ENCODE measurements at regions not wholly inside any gene's neighbourhood (a gene's known extent, or its start where the extent isn't known, plus 50 kb on each side); places are given as distances from the start of the nearest gene placed in this dataset.
"Not testable (repeated sequence)": the region's sequence is repeated elsewhere in the genome, so short reads cannot be mapped to it uniquely, and the experiment has no call there.

GRCh38 chr2:106336737-106337136, 131.5 kb downstream of the RGPD3 start:
- H4K20me1 ChIP-seq (ENCODE audit: insufficient read depth, low read length, poor library complexity, severe bottlenecking) = no peaks in the 10 kb centered on the region
- no peaks in the 10 kb centered on the region for H3F3A ChIP-seq (ENCODE audit: low read depth)
- H3K9me2 ChIP-seq (replicated peaks; ENCODE audit: low read depth, low read length) = no peaks in the 10 kb centered on the region
- no peaks in the 10 kb centered on the region for H3K79me2 ChIP-seq (ENCODE audit: insufficient read depth, low read length)
- TF ChIP-seq CTCF (conservative IDR thresholded peaks at IDR 0.05; ENCODE audit: low read length) = no peak
- TF ChIP-seq EZH2phosphoT487 (IDR thresholded peaks at IDR 0.05; ENCODE audit: borderline replicate concordance) = no peak
- no peak overlapping the region for H3K9ac ChIP-seq (ENCODE audit: low read depth, low read length, poor library complexity, severe bottlenecking)
- H3K4me1 ChIP-seq (ENCODE audit: insufficient read depth, low read length, poor library complexity, severe bottlenecking) = peaks cover 12% of the 10 kb centered on the region
- H3K27me3 ChIP-seq (ENCODE audit: insufficient read depth, low read length, poor library complexity, severe bottlenecking) = no peaks in the 10 kb centered on the region
- no peak overlapping the region for H2AFZ ChIP-seq (ENCODE audit: low read length)
- H3K4me2 ChIP-seq (ENCODE audit: low read depth, low read length, poor library complexity, severe bottlenecking) = no peak overlapping the region
- no peaks in the 10 kb centered on the region for H3K36me3 ChIP-seq (ENCODE audit: insufficient read depth, low read length)
- no peaks in the 10 kb centered on the region for H3K9me3 ChIP-seq (ENCODE audit: insufficient read depth, low read depth, low read length)
- no peak overlapping the region for H3K4me3 ChIP-seq (ENCODE audit: low read length, poor library complexity, severe bottlenecking)

GRCh38 chr2:106336108-106336507, 132.1 kb downstream of the RGPD3 start:
- no peak overlapping the region for H2AFZ ChIP-seq (ENCODE audit: low read length)
- TF ChIP-seq CTCF (conservative IDR thresholded peaks at IDR 0.05; ENCODE audit: low read length) (no peak), EZH2phosphoT487 (IDR thresholded peaks at IDR 0.05; ENCODE audit: borderline replicate concordance) (no peak)
- no peak overlapping the region for H3K9ac ChIP-seq (ENCODE audit: low read depth, low read length, poor library complexity, severe bottlenecking)
- no peaks in the 10 kb centered on the region for H3F3A ChIP-seq (ENCODE audit: low read depth)
- no peaks in the 10 kb centered on the region for H3K36me3 ChIP-seq (ENCODE audit: insufficient read depth, low read length)
- no peaks in the 10 kb centered on the region for H3K79me2 ChIP-seq (ENCODE audit: insufficient read depth, low read length)
- H3K4me2 ChIP-seq (ENCODE audit: low read depth, low read length, poor library complexity, severe bottlenecking) = no peak overlapping the region
- H4K20me1 ChIP-seq (ENCODE audit: insufficient read depth, low read length, poor library complexity, severe bottlenecking) = no peaks in the 10 kb centered on the region
- H3K4me3 ChIP-seq (ENCODE audit: low read length, poor library complexity, severe bottlenecking) = no peak overlapping the region
- no peaks in the 10 kb centered on the region for H3K9me3 ChIP-seq (ENCODE audit: insufficient read depth, low read depth, low read length)
- H3K9me2 ChIP-seq (replicated peaks; ENCODE audit: low read depth, low read length) = no peaks in the 10 kb centered on the region
- peaks cover 13% of the 10 kb centered on the region for H3K4me1 ChIP-seq (ENCODE audit: insufficient read depth, low read length, poor library complexity, severe bottlenecking)
- H3K27me3 ChIP-seq (ENCODE audit: insufficient read depth, low read length, poor library complexity, severe bottlenecking) = no peaks in the 10 kb centered on the region

GRCh38 chr2:106334802-106335201, 133.4 kb downstream of the RGPD3 start:
- Histone ChIP-seq H3K4me3 (ENCODE audit: low read length, poor library complexity, severe bottlenecking) (no peak overlapping the region), H3K4me2 (ENCODE audit: low read depth, low read length, poor library complexity, severe bottlenecking) (no peak overlapping the region), H3F3A (ENCODE audit: low read depth) (no peaks in the 10 kb centered on the region), H4K20me1 (ENCODE audit: insufficient read depth, low read length, poor library complexity, severe bottlenecking) (no peaks in the 10 kb centered on the region), H3K9me2 (replicated peaks; ENCODE audit: low read depth, low read length) (no peaks in the 10 kb centered on the region), H2AFZ (ENCODE audit: low read length) (no peak overlapping the region), H3K36me3 (ENCODE audit: insufficient read depth, low read length) (no peaks in the 10 kb centered on the region), H3K4me1 (ENCODE audit: insufficient read depth, low read length, poor library complexity, severe bottlenecking) (peaks cover 13% of the 10 kb centered on the region), H3K9me3 (ENCODE audit: insufficient read depth, low read depth, low read length) (no peaks in the 10 kb centered on the region), H3K79me2 (ENCODE audit: insufficient read depth, low read length) (no peaks in the 10 kb centered on the region), H3K9ac (ENCODE audit: low read depth, low read length, poor library complexity, severe bottlenecking) (no peak overlapping the region), H3K27me3 (ENCODE audit: insufficient read depth, low read length, poor library complexity, severe bottlenecking) (no peaks in the 10 kb centered on the region)
- TF ChIP-seq CTCF (conservative IDR thresholded peaks at IDR 0.05; ENCODE audit: low read length) (no peak), EZH2phosphoT487 (IDR thresholded peaks at IDR 0.05; ENCODE audit: borderline replicate concordance) (no peak)

GRCh38 chr2:106333253-106333873, 134.8 kb downstream of the RGPD3 start:
- peak overlapping the region; percentile 65; the same call in 1 of the 2 replicates for H2AFZ ChIP-seq (ENCODE audit: low read length)
- H3K4me2 ChIP-seq (ENCODE audit: low read depth, low read length, poor library complexity, severe bottlenecking); H3F3A ChIP-seq (ENCODE audit: low read depth); H3K36me3 ChIP-seq (ENCODE audit: insufficient read depth, low read length); H4K20me1 ChIP-seq (ENCODE audit: insufficient read depth, low read length, poor library complexity, severe bottlenecking); H3K27me3 ChIP-seq (ENCODE audit: insufficient read depth, low read length, poor library complexity, severe bottlenecking); H3K9ac ChIP-seq (ENCODE audit: low read depth, low read length, poor library complexity, severe bottlenecking); H3K9me2 ChIP-seq (replicated peaks; ENCODE audit: low read depth, low read length); H3K4me3 ChIP-seq (ENCODE audit: low read length, poor library complexity, severe bottlenecking); H3K79me2 ChIP-seq (ENCODE audit: insufficient read depth, low read length); H3K9me3 ChIP-seq (ENCODE audit: insufficient read depth, low read depth, low read length): not testable (repeated sequence)
- H3K4me1 ChIP-seq (ENCODE audit: insufficient read depth, low read length, poor library complexity, severe bottlenecking) = peaks cover 13% of the 10 kb centered on the region
